Activated CD4-positive, alpha-beta T cell treated with anti-CD3 and anti-CD28 coated beads, Interleukin-2, amount 50 U/mL, for 1 hour (primary cell): ENCODE measurements at regions not wholly inside any gene's neighbourhood (a gene's known extent, or its start where the extent isn't known, plus 50 kb on each side); places are given as distances from the start of the nearest gene placed in this dataset.
"Not testable (repeated sequence)": the region's sequence is repeated elsewhere in the genome, so short reads cannot be mapped to it uniquely, and the experiment has no call there.

Source experiments
- DNase-seq: peaks from one replicate; pipeline ENCODE4 v3.0.0-alpha.2; 2020

DNA sequence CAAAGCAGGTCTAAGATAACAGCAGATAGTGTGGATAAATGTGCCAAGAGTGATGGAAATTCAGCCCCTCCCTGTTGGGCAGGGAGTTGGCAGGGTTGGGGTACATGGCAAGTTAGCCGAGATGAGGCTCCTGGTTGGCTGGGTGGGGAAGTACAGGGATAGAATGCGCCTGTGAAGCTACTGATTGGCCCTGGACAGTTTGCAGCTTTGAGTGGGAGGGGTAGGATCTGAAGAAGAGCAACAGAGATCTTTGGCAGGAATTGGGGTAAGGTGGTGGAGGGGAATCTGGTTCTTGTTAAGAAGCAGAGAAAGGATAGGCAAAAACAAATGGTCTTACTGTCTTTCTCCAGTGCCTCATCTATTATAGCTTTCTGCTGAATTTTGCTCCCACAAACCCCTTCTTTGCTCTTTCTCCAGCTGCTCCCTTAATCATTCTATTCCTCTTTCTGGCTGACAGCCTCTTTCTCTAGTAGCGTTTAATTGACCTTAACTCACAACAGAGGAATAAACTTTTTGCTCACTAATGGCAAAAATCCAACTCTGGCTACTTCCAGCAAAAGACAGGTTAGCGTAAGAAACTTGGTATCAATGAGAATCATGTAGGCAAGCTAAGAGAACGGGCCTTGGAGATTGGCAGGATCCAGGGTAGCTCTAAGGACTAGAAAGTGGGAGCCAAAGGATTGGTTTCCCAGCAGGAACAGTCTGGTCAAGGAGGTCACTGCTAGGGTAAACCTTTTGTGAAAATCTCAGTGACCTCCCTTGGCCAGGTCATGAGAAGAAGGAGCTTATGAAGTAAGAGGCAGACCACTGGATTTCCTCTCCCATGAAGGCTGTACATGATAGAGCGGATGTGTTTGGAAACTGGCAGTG lies 86.3 kb upstream of the CARMIL1 start:
- no peak for DNase-seq

DNA sequence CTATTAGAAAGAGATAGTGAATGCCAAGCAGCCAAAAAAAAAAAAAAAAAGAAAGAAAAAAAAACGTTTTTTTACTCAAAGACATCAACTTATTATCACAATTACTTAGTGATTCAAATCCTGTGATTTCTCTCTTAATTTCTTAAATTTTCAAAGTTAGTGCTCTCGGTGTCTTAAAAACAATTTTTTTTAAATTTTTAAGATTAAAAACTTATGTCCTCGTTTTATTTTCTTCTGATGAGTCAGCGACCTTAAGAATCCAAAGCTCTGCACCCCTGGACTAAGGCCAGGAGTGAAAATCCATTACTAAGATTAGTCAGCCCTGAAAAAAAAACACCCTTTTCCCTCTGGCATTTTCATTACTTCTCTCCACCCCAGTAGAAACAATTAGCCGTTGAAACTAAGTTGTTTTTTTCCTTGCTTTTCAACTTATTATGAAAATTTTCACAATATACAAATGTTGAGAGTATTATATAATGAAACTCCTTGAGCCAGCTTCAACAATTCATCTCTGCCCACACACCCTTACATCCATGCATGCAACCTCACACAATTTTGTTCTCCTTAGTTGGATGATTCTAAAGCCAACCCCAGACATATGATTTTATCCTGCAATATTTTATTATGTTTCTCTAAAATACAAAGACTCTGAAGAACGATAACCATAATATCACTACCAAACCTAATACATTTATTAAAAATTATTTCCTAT lies 85.6 kb upstream of the CARMIL1 start:
- DNase-seq, result no peak

DNA sequence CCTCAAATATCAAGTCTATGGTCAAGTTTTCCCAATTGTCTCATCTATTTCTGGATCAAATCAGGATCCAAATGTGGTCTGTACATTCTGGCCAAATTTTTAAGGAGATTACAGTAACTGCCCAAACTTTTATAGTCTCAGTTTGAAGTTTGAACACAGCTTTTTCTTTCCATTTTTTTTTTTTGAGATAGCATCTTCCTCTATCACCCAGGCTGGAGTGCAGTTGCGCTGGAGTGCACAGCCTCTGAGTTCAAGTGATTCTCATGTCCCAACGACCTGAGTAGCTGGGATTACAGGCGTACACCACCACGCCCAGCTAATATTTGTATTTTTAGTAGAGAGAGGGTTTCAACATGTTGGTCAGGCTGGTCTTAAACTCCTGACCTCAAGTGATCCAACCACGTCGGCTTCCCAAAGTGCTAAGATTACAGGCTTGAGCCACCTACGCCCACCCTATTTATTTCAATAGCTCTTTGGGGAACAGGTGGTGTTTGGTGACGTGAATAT lies 84.9 kb upstream of the CARMIL1 start:
- DNase-seq, result no peak

GRCh38 chr6:25196464-25196863 lies 82.7 kb upstream of the CARMIL1 start:
- DNase-seq, result no peak

- DNase-seq, result no peak
These were observed 82.1 kb upstream of the CARMIL1 start for GRCh38 chr6:25197111-25197510.

- no peak for DNase-seq
These were observed 79.6 kb upstream of the CARMIL1 start for GRCh38 chr6:25199544-25199943.

GRCh38 chr6:25202504-25202903 lies 76.7 kb upstream of the CARMIL1 start:
- no peak for DNase-seq

- no peak for DNase-seq
These were observed 73.5 kb upstream of the CARMIL1 start for GRCh38 chr6:25205629-25206028.

GRCh38 chr6:25207453-25208155 lies 71.6 kb upstream of the CARMIL1 start:
- DNase-seq, result not testable (repeated sequence)

GRCh38 chr6:25215881-25216280 lies 63.3 kb upstream of the CARMIL1 start:
- DNase-seq, result no peak

GRCh38 chr6:25217302-25217701 lies 61.9 kb upstream of the CARMIL1 start:
- DNase-seq, result no peak

DNA sequence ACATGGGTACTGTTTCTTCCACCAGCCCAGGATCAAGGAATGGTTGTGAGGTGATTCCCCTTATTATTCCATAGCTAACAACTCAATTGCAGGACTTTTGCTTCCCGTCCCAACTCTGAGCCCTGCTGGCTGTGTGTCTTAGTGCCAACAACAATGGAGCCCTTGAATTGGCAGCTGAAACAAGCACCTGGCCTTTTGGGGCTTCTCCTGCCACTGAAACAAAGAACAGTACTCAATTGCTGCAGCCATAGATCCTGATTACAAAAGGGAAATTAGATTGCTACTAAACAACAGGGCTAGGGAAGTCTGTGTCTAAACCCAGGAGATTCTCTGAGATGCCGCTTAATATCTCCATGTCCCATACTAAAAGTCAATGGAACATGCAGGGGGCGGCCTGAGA lies 61.3 kb upstream of the CARMIL1 start:
- DNase-seq, result no peak

DNA sequence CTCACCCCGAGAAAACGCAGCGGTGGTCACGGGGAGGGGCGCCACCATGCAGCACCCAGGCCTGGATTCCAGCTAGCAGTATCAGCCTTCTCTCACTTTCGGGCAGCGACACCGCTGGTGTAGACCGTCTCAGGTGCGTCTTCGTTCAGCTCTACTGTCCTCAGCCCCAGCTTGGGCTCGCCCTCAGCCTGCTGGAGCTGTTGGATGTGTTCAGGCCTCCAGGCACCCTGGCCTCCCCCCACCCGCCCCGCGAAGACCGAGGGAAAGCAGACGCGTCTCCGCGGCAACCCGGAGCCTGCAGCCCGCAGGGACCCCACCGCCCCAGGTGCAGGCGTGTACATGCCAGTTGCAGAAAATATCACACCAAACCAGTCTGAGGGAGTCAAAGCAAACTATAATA lies 60.8 kb upstream of the CARMIL1 start:
- no peak for DNase-seq

DNA sequence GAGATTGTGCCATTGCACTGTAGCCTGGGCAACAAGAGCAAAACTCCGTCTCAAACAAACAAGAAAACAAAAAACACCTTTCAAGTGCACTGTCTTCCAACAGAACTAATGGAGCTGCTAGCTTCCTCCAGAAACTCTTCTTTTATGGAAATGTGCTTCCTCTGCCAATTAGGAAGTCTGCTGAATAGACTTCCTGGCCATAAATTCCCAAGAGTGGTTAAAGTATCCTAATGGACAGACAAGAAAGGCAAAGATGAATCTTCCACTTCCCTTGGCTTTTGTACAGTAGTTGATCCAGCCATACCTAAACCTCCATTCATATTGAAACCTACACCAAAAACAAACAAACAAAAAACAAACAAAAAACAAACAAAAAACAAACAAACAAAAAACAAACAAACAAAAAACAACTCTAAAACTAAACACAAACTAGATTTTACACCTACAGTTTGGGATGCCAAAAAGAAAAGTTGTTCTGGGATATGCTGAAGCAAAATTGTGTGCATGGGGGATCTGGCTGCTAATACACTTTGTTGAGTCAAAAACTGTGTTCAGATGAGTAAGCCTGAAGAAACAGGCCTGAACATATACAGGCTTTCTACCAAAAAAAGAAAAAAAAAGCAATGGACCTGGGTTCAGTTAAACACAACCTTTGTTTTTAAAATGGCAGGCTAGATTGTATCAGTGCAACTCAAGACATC lies 59.8 kb upstream of the CARMIL1 start:
- DNase-seq, result no peak

DNA sequence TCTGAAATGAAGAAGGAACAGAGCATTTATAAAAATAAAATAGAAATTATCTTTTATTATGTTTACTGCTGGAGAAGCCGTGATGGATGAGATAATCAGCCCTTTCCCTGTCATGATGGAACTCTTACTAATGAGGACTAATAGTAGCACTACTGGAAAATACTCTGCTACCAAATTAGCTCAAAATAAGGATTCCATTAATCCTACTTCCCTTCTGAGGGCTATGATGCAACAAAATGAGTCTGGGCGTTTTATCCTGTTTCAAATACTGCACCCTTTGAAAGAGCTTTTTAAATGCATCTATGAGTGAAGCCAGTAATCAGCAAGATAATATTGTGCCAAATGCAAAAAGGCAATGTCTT lies 59.3 kb upstream of the CARMIL1 start:
- no peak for DNase-seq

- no peak for DNase-seq
These were observed 58.3 kb upstream of the CARMIL1 start for GRCh38 chr6:25220857-25221256.

- no peak for DNase-seq
These were observed 57.0 kb upstream of the CARMIL1 start for GRCh38 chr6:25222006-25222678.

- DNase-seq, result peak; percentile 69
These were observed 55.6 kb upstream of the CARMIL1 start for GRCh38 chr6:25223490-25223991.

- DNase-seq, result no peak
These were observed 54.9 kb upstream of the CARMIL1 start for GRCh38 chr6:25224242-25224641.

- DNase-seq, result no peak
These were observed 51.3 kb upstream of the CARMIL1 start for GRCh38 chr6:25227854-25228253.
